ENCODE measurements at regions not wholly inside any gene's neighbourhood (a gene's known extent, or its start where the extent isn't known, plus 50 kb on each side); places are given as distances from the start of the nearest gene placed in this dataset.

DNA sequence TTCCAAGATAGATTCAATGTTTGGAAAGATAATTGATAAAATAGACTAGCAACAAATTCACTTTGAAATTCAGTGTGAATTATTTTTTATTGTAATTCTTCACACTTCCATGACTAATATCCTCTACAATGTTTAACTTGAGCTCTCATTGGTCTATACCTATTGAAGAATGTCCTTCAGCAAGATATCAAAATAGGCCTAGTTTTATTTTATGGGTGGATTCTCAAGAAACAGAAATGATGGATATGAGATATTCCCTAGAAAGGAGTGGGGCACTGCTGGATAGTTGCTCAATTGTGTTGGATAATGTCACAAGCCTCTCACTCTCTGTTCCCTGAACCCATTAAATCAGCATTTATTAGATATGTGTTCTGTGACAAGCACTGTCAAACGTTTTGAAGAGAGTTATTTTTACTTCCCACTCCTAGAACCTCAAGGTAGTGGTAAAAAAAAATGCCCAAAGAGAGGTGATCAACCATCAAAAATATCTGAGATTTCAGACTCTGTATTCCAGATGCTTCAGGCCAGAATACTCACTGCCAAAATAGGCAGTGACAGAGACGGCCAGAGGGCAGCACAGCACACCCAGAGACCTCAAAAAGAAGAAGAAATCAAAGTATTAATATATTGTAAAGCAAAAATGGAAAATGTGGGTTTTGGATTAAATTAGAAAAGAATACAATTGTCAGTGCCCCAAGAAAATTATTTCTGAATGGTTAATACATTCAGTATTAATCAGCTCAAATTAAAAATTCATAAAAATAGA, 87.5 kb downstream of the TRIB2 start:
- TF ChIP-seq, protein P1, sequence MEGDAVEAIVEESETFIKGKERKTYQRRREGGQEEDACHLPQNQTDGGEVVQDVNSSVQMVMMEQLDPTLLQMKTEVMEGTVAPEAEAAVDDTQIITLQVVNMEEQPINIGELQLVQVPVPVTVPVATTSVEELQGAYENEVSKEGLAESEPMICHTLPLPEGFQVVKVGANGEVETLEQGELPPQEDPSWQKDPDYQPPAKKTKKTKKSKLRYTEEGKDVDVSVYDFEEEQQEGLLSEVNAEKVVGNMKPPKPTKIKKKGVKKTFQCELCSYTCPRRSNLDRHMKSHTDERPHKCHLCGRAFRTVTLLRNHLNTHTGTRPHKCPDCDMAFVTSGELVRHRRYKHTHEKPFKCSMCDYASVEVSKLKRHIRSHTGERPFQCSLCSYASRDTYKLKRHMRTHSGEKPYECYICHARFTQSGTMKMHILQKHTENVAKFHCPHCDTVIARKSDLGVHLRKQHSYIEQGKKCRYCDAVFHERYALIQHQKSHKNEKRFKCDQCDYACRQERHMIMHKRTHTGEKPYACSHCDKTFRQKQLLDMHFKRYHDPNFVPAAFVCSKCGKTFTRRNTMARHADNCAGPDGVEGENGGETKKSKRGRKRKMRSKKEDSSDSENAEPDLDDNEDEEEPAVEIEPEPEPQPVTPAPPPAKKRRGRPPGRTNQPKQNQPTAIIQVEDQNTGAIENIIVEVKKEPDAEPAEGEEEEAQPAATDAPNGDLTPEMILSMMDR (IDR thresholded peaks at IDR 0.05; ENCODE audit: insufficient read depth, low read length, poor library complexity, severe bottlenecking), result no peak
- no peak for TF ChIP-seq EZH2phosphoT487 (conservative IDR thresholded peaks at IDR 0.05; ENCODE audit: low read length)
